ENCODE measurements at regions not wholly inside any gene's neighbourhood (a gene's known extent, or its start where the extent isn't known, plus 50 kb on each side); places are given as distances from the start of the nearest gene placed in this dataset.
"Not testable (repeated sequence)": the region's sequence is repeated elsewhere in the genome, so short reads cannot be mapped to it uniquely, and the experiment has no call there.

- DNase-seq (ENCODE audit: missing footprints): no peak
- intact Hi-C loops (cut with DNase I): no loop called here
- no peak for ATAC-seq
These were observed 1100.6 kb upstream of the CITED2 start for GRCh38 chr6:140475086-140475485.

- DNase-seq (ENCODE audit: missing footprints) (no peak), ATAC-seq (no peak)
- intact Hi-C loops (cut with DNase I): no loop called here
These were observed 1090.3 kb upstream of the CITED2 start for GRCh38 chr6:140464720-140465119.

- ATAC-seq (peak; percentile 27), DNase-seq (ENCODE audit: missing footprints) (no peak)
- intact Hi-C loops (cut with DNase I): no loop called here
These were observed 1088.9 kb upstream of the CITED2 start for GRCh38 chr6:140463312-140463710.

- ATAC-seq (peak; percentile 83), DNase-seq (ENCODE audit: missing footprints) (no peak)
- intact Hi-C loops (cut with DNase I): no loop called here
These were observed 1088.2 kb upstream of the CITED2 start for GRCh38 chr6:140462453-140463311.

- intact Hi-C loops (cut with DNase I): no loop called here
- ATAC-seq: no peak
These were observed 1087.6 kb upstream of the CITED2 start for GRCh38 chr6:140462076-140462452.

GRCh38 chr6:140460267-140460666 is 1085.8 kb upstream of the CITED2 start:
- no peak for DNase-seq (ENCODE audit: missing footprints)
- no peak for ATAC-seq
- intact Hi-C loops (cut with DNase I): no loop called here

More at GRCh38 chr6:140462076-140462452, 1087.6 kb upstream of the CITED2 start:
- no peak for DNase-seq (ENCODE audit: missing footprints)

- ATAC-seq: no peak
- no peak for DNase-seq (ENCODE audit: missing footprints)
- intact Hi-C loops (cut with DNase I): no loop called here
These were observed 1084.8 kb upstream of the CITED2 start for GRCh38 chr6:140459209-140459608.

- intact Hi-C loops (cut with DNase I): loop anchor here (10.0 kb wide), 1 partner anchor 691 kb away; no protein-coding TSS in a partner anchor
- ATAC-seq (no peak), DNase-seq (ENCODE audit: missing footprints) (no peak)
These were observed 1071.8 kb upstream of the CITED2 start for GRCh38 chr6:140446241-140446640.

GRCh38 chr6:140445474-140446004 is 1071.1 kb upstream of the CITED2 start:
- ATAC-seq (no peak), DNase-seq (ENCODE audit: missing footprints) (no peak)
- intact Hi-C loops (cut with DNase I): loop anchor here (10.0 kb wide), 1 partner anchor 691 kb away; no protein-coding TSS in a partner anchor

- DNase-seq (ENCODE audit: missing footprints); ATAC-seq: not testable (repeated sequence)
- intact Hi-C loops (cut with DNase I): loop anchor here (10.0 kb wide), 1 partner anchor 688 kb away; no protein-coding TSS in a partner anchor
These were observed 1068.7 kb upstream of the CITED2 start for GRCh38 chr6:140443112-140443511.

GRCh38 chr6:140441256-140441655 is 1066.8 kb upstream of the CITED2 start:
- DNase-seq (ENCODE audit: missing footprints) (peak; percentile 44), ATAC-seq (peak; percentile 92)
- intact Hi-C loops (cut with DNase I): loop anchor here (2.0 to 10.0 kb wide), 4 partner anchors 362 to 1066 kb away; partner anchors contain the start of gene CITED2

- no peak for ATAC-seq
- intact Hi-C loops (cut with DNase I): loop anchor here (2.0 to 10.0 kb wide), 4 partner anchors 362 to 1066 kb away; partner anchors contain the start of gene CITED2
- no peak for DNase-seq (ENCODE audit: missing footprints)
These were observed 1065.9 kb upstream of the CITED2 start for GRCh38 chr6:140440223-140440835.

GRCh38 chr6:140438346-140438735 is 1063.9 kb upstream of the CITED2 start:
- DNase-seq (ENCODE audit: missing footprints) (no peak), ATAC-seq (no peak)
- intact Hi-C loops (cut with DNase I): loop anchor here (1.0 to 10.0 kb wide), 2 partner anchors 474 to 928 kb away; no protein-coding TSS in a partner anchor

- ATAC-seq (peak; percentile 37), DNase-seq (ENCODE audit: missing footprints) (no peak)
- intact Hi-C loops (cut with DNase I): loop anchor here (1.0 to 10.0 kb wide), 2 partner anchors 473 to 927 kb away; no protein-coding TSS in a partner anchor
These were observed 1063.3 kb upstream of the CITED2 start for GRCh38 chr6:140437619-140438345.

GRCh38 chr6:140436023-140436811 is 1061.8 kb upstream of the CITED2 start:
- intact Hi-C loops (cut with DNase I): loop anchor here (10.0 kb wide), 1 partner anchor 471 kb away; no protein-coding TSS in a partner anchor
- DNase-seq (ENCODE audit: missing footprints): no peak
- no peak for ATAC-seq

- ATAC-seq (no peak), DNase-seq (ENCODE audit: missing footprints) (no peak)
- intact Hi-C loops (cut with DNase I): loop anchor here (10.0 kb wide), 1 partner anchor 470 kb away; no protein-coding TSS in a partner anchor
These were observed 1060.3 kb upstream of the CITED2 start for GRCh38 chr6:140434761-140435160.

GRCh38 chr6:140433072-140433471 is 1058.6 kb upstream of the CITED2 start:
- intact Hi-C loops (cut with DNase I): loop anchor here (10.0 kb wide), 1 partner anchor 468 kb away; no protein-coding TSS in a partner anchor
- ATAC-seq (no peak), DNase-seq (ENCODE audit: missing footprints) (no peak)

GRCh38 chr6:140427842-140428241 is 1053.4 kb upstream of the CITED2 start:
- DNase-seq (ENCODE audit: missing footprints) (no peak), ATAC-seq (no peak)
- intact Hi-C loops (cut with DNase I): no loop called here
